GM10266 (cell line): ENCODE measurements at regions not wholly inside any gene's neighbourhood (a gene's known extent, or its start where the extent isn't known, plus 50 kb on each side); places are given as distances from the start of the nearest gene placed in this dataset.

Source experiments
- DNase-seq: peaks from one replicate; pipeline ENCODE4 v3.0.0; 2012; ENCODE audit errors: extremely low spot score
- TF ChIP-seq, protein P1 (sequence below): IDR thresholded peaks from 2 replicates; pipeline ENCODE4 v1.5.1; 2012; ENCODE audit warnings: mild to moderate bottlenecking, low read depth; ENCODE audit not compliant: control insufficient read depth, insufficient read depth; ENCODE audit errors: missing control alignments

DNA sequence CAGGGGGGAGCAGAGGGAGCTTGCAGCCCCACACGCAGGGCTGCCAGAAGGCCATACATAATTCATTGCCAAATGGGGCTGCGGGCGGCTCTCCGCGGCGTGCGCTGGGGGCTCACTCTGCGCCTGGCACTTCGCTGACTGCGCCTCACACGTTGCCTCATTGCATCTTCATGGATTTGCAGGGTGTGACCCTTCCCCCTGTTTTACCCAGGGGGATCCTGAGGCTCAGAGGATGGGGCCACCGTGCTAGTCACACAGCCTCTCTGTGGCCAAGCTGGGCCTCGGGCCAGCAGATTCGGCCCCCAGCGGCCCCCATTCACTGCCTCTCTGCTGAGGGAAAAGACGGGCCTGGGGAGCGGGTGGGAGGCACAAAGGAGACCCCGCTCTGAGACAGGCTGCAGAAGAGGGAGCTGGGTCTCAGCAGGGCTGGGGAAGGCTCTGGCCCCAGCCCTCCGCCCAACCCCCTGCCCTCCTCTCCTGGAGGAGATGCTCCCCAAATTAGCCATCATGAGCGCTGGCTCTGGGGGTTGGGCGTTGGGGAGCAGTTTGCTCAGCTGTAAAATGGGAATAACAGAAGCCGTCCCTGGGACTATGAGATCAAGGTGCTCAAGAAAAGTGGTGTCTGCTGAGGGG is 115.5 kb downstream of the C9orf50 start:
- TF ChIP-seq, protein P1, sequence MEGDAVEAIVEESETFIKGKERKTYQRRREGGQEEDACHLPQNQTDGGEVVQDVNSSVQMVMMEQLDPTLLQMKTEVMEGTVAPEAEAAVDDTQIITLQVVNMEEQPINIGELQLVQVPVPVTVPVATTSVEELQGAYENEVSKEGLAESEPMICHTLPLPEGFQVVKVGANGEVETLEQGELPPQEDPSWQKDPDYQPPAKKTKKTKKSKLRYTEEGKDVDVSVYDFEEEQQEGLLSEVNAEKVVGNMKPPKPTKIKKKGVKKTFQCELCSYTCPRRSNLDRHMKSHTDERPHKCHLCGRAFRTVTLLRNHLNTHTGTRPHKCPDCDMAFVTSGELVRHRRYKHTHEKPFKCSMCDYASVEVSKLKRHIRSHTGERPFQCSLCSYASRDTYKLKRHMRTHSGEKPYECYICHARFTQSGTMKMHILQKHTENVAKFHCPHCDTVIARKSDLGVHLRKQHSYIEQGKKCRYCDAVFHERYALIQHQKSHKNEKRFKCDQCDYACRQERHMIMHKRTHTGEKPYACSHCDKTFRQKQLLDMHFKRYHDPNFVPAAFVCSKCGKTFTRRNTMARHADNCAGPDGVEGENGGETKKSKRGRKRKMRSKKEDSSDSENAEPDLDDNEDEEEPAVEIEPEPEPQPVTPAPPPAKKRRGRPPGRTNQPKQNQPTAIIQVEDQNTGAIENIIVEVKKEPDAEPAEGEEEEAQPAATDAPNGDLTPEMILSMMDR, result no peak
- DNase-seq, result no peak

DNA sequence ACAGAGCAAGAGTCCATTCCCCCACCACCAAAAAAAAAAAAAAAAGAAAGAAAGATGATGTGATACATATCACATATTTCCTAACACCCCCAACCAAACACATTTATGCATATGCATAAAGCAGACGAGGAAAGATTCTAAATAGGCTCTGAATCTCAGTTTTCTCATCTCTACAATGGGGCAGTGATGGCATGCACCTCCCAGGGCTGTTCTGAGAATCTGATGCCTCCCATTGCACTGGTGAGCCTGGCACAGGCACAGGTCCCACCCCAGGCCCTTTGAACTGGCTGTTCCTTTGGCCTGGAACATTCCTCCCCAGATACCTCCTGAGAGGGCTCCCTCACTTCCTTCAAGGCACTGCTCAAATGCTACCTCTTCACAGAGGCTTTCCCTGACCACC is 116.5 kb downstream of the C9orf50 start:
- DNase-seq, result no peak
- TF ChIP-seq, protein P1, result no peak

DNA sequence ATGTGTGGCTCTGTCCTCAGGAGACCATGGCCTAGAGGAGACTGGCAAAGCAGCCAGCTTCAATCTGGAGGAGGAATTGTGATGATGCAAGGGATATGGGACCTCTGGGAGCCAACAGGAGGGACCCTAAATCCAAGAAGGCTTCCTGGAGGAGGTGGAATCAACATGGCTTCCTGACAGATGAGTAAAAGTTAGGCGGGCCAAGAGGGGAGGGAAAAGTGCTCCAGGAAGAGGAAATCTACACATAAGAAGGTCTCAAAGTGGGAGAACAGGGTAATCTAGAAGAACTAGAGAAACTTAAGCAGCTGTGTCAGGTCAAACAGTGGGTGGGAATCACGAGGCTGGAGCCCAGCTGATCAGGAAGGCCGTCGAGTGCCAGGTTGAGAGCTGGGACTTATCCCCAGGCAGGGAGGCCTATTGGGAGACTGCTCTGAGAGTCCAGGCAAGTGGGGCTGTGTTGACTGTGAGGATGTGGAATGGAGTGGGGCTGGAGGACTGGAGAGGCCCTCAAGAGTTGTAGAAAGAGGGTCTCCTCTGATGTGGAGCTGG is 119.1 kb downstream of the C9orf50 start:
- TF ChIP-seq, protein P1, result no peak
- DNase-seq, result no peak

DNA sequence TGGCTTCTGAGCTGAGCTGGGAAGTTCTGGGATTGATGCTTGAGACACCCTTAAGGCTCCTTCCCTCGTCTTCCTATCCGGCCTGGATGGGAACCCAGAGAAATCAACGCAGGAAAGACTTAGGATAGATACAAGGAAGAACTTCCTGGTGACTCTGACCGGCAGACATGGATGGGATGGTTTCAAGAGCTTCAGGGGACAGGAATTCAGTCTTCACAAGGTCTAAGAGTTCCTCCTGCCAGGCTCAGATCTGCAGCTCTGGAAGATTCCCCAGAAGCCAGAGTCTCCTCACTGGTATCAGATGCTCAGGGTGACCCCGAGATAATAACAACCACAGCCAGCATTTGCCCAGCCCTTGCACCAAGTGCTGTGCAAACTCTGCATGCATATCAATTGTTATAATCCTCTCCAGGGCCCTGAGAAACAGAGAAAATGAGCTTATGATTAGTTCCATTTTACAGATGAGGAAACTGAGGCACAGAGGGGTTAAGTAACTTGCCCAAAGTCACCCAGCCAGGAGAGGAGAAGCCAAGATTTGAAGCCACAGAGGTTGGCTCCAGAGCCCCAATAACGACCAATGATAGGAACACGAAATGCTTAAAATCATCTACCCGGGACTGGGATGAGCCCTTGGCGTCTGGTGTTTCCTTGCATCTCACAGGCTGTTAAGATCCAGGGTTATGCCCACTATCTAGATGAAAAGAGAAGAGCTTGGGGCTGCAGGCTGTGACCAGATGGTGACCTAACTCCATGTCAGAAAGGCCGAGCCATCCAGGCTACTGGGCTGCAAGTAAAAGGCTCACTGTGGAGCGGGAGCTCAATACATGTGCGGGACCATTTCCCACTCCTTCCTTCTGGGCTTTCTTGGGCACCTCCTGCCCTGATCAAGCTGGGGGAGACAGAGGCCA is 119.8 kb downstream of the C9orf50 start:
- TF ChIP-seq, protein P1, result no peak
- no peak for DNase-seq

DNA sequence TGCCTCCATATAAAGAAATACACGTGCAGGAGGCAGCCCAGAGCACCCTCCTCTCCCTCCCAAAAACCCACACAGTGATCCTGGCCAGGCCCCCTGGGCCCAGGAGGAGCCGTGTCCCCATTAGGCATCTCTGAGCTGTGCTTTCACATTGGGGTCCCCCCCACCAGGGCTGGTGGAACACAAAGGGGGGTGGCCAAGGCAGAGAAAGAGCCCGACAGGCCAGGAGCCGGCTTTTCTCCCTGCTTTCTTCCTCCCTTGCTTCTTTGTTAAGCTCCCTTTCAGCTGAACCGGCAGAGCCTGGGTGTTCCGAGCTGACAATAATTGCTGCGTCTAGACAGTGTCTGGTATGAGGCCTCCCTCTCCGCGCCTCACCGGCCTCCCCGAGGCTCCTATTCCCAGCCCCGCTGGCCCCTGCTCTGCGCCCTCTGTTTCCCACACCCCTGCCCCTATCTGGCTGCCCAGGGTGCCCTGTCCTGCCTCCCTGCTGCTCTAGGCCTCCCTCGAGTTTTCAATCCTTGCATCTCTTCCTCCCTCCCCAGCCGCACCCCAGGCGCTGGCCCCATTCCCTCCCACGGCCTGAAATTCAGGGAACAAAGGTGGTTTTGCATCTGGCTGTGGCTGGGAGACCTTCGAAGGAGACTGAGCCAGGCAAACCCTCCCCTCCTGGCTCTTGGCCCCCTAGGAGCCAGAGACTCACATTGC is 120.6 kb downstream of the C9orf50 start:
- TF ChIP-seq, protein P1, result no peak
- no peak for DNase-seq

DNA sequence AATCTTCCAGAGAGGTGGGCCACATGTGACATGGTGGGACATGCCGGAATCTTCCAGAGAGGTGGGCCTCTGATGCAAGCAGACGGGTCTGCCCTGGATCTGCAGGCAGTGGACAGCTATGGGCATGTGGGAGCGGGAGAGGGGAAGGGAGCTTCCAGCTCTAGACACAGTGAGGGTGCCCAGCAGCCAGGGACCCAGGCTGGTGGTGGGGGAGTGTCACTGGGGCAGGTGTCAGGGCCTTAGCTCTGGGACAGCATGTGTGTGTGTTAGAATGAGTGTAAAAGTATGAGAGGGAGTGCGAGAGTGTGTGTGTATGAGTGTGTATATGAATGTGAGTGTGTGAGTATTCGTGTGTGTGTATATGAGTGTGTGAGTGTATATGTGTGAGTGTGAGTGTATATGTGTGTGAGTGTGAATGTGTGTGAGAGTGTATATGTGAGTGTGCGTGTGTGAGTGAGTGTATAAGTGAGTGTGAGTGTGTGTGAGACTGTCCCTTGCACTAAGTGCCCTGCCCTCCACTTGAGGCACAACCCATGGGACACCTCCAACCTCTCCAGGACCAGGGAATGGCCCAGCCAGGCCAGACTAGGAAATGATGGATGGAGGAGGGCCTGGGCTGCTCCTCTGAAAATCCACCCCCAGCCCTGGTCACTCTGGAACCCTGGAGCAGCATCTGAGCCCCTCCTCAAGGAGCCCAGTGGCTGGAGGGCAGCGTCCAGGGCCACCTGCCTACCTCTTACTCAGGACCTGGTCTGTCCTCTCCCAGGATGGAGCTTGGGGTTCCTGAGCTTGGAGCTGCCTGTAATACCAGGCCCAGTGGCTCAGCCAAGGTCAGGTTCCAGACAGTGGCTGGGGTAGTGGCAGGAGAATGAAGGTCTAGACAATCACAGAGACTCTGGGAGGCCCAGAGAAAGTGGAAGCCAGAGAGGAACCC is 122.2 kb downstream of the C9orf50 start:
- TF ChIP-seq, protein P1, result no peak
- DNase-seq, result peak; percentile 16
